GM18951 (cell line): ENCODE measurements at regions not wholly inside any gene's neighbourhood (a gene's known extent, or its start where the extent isn't known, plus 50 kb on each side); places are given as distances from the start of the nearest gene placed in this dataset.

Source experiments
- POLR2A ChIP-seq: IDR thresholded peaks from 4 replicates; pipeline ENCODE4 v1.6.1; 2011; ENCODE audit warnings: mild to moderate bottlenecking; ENCODE audit not compliant: insufficient read length, insufficient read depth; ENCODE audit errors: extremely low read depth
- in situ Hi-C: fragments of 300-500 bp; cut with MboI; formaldehyde crosslinking; loops from one replicate; pipeline ENCODE4 v1.12.0; 2022; ENCODE audit warnings: low sequenced_read_pairs, mixed read lengths, inconsistent platforms; ENCODE audit not compliant: unreplicated experiment

DNA sequence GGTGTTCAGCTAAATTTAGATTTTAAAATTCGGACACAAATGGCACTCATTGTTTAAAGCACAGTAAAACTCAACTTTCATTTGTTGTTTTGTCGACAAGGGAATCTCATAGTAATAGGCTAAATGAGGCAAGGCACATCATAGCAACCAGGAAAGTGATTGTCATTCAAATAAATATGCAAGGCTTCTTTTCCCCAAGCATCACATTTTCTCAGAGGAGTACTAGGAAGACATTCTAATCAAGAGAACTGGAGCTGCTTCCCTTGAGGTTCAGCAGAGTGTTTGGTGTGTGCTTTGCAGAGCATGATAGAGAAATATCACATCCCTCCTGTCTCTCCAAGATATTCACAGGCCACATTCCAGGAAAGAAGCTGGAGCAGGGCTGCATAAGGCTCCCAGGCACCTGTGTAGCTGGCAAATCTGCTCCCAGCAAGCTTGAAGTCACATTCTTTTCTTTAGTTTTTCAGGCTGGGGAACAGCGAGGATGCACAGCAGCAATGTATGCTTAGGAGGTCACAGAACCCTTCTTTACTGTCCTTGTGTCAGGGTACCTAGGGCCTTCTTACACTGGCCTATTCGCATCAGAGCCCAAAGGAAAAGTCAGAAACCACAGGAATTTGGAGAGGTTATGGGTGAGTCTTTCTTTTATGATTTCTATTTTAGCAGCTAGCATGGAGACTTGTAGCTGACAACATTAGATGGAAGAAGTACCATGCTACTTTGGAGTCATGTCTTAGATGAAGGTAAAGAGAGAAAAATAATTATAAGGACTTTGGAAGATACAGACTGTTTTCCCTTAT lies 95.9 kb upstream of the HDAC9 start:
- in situ Hi-C loops = no loop called here
- no peak for TF ChIP-seq POLR2A

DNA sequence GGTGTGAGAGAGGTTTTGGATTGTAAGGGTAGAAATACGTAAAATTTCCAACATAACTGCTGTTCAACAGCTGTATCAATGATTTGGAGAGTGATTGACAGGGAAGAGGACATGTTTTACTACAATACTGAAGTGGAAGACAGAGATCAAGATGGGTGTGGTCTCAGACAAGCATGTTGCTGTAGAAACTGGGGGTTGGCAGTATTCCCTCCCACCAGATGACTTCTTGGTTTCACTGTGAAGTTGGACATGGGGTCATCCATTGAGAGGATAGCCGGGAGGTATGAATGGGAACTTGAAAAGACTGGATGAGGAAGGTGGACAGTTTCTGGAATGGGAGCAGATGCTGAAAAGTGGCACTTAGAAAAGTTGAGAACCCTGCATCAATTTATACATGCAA lies 95.3 kb upstream of the HDAC9 start:
- in situ Hi-C loops = no loop called here

DNA sequence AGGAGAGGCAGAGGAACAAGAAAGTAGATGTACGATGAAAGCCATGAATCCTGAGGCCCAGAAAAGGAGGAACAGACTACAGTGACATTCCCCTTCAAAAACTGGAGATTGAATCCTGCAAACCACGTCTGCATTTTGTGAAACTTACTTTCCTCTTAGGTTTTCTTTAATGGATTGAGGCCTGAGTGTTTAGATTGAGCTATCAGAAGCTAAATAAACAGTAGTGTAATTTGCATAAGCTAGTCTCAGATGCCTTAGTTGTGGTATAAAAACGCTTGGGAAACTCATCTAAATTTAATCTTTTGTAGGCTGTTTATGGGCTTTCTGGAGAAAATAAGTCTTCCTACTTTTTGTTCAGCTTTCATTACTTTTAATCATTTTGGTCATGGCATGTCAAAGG lies 94.8 kb upstream of the HDAC9 start:
- no peak for TF ChIP-seq POLR2A
- in situ Hi-C loops = no loop called here

More for the DNA sequence above, 95.3 kb upstream of the HDAC9 start:
- no peak for TF ChIP-seq POLR2A

DNA sequence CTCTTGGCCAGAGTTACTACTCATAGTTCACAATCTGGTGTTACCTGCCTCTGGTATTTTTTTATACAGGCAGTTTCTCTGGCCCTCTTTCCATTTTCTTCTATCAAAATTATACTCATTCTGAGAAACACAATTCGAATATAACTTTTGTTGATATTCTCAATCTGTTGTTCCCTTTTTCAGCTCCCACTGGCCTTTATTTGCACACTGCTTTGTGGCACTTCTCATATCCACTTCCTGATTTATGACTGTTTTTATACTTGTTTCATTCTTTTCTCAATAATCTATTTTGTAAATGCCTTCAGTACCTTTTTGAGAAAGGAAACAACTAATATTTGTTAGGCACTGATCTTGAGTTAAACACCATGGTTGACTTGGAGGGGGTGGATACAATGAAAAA lies 93.8 kb upstream of the HDAC9 start:
- TF ChIP-seq POLR2A = no peak

DNA sequence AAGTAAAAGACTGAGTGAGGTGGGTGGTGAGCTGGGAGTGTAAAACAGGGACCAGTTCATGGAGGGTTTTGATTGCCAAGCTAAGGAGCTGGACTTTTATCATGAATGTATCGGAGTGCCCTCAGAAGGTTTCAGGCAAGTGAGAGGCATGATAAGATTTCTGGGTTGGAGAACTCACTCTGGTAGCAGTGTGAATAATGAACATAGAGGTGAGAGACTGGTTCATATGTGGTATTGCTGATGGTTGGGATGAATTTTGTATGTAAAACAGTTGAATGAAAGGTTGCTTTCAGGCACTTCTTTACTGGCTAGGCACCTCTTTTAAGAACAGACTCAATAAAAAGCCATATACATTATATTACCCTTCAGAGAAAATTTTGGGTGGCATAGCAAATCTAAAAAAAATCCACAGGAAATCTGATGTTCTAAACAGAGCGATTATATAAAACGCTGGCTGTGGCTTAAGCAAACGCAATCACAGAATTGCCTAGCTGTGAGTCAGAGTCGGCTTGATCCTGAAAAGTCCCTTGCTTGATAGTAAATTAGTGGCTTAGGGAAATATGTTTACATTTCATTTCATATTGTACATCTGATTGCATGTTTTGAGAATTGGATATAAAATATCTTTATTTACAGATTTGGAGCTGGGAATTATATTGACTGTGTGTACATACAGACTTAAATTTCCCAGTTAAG lies 92.9 kb upstream of the HDAC9 start:
- in situ Hi-C loops = no loop called here
- no peak for TF ChIP-seq POLR2A

More for the DNA sequence above, 93.8 kb upstream of the HDAC9 start:
- in situ Hi-C loops = no loop called here

DNA sequence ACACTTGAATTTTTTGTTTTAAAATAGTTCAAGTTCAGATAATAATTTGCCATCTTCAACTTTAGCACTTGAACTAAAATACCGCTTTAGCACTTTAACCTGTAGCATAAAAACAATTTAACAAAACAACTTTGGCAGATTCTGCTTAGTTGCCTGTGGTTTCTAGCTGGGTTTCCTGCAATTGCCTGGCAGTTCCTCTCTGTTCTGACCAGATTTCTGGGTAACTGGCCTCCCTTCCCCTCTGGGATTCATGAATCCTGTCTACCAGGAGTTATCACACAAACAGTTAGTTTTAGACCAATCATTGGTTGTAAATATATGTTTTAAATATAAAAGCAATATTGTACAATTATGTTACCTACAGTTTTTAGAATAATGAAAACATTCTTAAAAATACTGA lies 89.8 kb upstream of the HDAC9 start:
- no peak for TF ChIP-seq POLR2A
- in situ Hi-C loops = no loop called here

DNA sequence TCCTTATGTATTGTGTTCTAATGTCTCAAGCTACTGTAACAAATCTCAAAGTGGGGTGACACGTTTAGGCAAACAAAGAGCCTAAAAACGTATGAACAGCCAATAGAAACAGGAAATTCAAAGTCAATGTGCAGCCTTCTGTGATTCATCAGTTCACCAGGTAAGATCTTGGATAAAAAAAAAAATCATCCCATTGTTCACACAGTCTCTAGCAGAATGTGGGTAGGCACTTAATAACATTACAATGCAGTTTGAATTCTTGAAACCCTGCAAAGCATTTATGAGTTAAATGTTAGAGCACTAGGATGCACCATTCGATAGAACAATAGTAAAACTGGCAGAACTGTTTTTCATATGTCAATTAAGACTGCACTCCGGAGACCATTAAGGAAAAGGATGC lies 88.2 kb upstream of the HDAC9 start:
- in situ Hi-C loops = no loop called here
- TF ChIP-seq POLR2A = no peak

DNA sequence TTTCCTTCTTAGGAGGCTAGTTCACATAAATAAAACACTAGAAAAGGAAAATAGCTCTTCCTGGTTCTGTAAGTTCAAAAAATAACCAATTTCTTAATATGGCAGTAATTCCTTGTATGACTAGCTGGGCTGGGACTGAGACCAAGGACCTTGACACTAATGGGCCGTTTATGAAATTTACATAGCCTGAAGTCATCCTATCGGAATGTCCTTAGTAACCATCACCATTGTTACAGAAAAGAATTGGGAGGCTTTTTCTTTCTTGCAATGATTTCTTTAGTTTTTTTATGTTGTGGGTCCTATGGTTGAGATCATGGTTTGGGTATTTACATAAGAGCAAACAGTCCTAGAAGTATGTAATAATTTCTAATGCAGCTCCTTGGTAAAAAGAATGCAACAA lies 87.1 kb upstream of the HDAC9 start:
- in situ Hi-C loops = no loop called here
- TF ChIP-seq POLR2A = no peak

DNA sequence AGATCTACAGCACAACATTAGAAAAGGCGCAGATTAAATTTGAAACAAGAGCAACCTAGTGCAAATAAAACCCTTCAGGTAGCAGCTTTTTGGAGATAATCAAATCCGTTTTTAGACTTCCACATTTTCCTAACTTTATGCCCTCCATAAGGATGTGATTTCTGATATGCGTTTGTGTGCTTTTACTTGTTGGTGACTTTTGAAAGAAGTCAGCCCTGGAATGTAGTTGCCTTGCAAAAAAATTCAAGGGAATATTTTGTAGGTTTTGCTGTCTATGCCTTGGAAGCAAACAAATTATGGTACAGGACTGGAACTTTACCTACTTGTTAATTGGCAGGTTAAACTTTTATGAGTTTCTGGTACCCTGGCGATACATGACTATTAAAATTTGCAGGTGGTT lies 86.7 kb upstream of the HDAC9 start:
- in situ Hi-C loops = no loop called here
- TF ChIP-seq POLR2A = no peak

DNA sequence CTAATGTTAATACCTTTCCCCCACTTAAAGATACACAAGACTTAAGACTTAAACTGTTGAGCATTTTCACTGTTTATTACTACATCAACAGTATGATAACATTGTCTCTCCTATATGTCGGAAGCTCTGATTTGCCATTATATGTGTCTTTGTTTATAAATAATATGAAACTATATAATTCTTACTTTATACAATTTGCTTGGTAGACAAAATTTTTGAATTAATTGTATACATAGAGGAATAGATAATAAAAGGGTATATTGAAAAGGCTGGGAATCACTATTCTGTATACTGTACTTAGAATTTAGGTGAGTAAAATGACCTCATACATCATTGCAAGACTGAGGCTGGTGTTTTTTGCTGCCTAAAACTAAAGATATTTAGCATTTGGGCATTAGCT lies 82.1 kb upstream of the HDAC9 start:
- in situ Hi-C loops = no loop called here
- TF ChIP-seq POLR2A = no peak

DNA sequence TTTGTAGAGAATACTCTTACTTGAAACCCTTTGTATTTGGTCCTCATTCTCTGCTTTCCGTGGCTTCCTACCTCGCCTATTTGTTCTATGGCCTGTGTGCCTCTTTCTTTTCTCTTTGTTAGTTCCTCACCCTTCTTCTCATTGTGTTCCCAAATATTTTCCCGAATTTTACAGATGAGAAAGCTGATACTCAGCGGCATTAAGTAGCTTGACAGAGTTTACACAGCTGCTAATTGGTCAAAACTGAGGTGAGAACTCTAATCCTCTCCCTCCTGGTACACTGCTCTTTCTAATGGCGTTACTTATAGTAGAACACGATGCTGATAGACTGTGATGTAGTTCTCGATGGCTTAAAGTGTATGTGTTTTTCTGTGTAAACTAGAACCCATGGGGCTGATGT lies 80.7 kb upstream of the HDAC9 start:
- TF ChIP-seq POLR2A = no peak
- in situ Hi-C loops = no loop called here

DNA sequence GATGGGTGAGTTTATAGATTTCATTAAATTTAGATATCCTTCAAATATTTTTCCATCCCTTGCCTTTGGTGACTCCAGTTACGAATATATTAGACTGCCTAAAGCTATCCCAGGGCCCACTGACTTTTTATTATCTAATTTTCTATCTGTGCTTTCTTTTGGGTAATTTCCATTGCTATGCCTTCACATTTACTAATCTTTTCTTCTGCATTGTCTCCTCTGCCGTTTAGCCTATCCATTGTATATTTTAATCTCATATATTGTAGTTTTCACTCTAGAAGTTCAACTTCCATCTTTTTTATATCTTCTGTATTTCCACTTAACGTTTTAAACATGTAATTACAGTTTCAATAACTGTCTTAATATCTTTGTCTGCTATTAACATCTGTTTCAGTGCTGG lies 78.6 kb upstream of the HDAC9 start:
- in situ Hi-C loops = no loop called here
- no peak for TF ChIP-seq POLR2A

DNA sequence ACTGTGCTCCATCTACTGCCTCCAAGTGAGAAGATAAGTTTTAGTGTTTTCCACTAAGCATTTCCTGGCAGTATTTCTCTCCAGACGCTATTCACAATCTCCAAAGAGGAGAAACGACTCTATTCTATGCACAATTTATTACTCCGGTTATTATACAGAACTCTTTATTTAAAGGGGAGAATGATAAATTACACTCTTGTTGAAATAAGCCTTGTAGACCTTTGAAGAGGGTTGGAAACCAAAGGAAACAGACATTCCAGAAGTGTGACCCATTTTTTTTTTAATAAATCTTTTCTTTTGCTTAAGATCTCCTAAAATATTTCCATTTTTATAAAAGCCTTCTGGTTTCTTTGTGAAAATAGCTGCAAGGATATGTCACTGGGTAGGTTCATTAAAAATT lies 76.1 kb upstream of the HDAC9 start:
- in situ Hi-C loops = no loop called here
- TF ChIP-seq POLR2A = no peak

DNA sequence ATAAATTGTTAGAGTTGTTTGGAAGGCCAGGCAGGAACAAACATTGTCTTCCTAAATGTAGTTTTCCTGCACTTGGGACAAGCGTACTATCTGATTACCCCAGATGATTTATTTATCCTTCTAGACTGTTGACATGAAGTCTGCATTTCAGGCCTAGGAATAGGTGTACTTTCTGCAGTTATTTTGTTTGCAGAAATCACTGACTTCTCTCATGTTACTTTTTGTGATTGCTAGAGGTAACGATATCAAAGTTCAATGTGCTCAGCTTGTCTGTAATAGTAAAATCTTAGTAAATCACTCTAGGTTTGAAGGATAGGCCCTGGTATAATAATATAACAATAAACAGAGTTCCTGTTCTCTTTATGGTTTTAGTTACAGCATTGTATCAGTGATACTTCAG lies 75.4 kb upstream of the HDAC9 start:
- TF ChIP-seq POLR2A = no peak
- in situ Hi-C loops = no loop called here
